Adrenal gland (tissue), 5 donors: ENCODE measurements at regions not wholly inside any gene's neighbourhood (a gene's known extent, or its start where the extent isn't known, plus 50 kb on each side); places are given as distances from the start of the nearest gene placed in this dataset.

Source experiments
- POLR2A ChIP-seq, 2 donors: fragments of 450-650 bp; IDR thresholded peaks; one replicate each; pipeline ENCODE4 v1.6.1; 2017; ENCODE audit warnings: antibody characterized with exemption in 2 of 2, mild to moderate bottlenecking in 2 of 2, moderate library complexity in 1 of 2
- TF ChIP-seq, protein P1 (sequence below), 6 experiments: fragments of 450-650 bp in 4 of 6; fragments of 200-600 bp in 2 of 6; sonication (generic) in 1 of 6; IDR thresholded peaks; 1 replicate in 5 of 6; 2 replicates in 1 of 6; pipeline versions ENCODE4 v1.5.1 to v1.8.0; 2016 to 2021; ENCODE audit warnings: antibody characterized with exemption in 6 of 6, mild to moderate bottlenecking in 2 of 6, moderate library complexity in 1 of 6
- donor health status: DM: no; HTN: no; CAD: no.

DNA sequence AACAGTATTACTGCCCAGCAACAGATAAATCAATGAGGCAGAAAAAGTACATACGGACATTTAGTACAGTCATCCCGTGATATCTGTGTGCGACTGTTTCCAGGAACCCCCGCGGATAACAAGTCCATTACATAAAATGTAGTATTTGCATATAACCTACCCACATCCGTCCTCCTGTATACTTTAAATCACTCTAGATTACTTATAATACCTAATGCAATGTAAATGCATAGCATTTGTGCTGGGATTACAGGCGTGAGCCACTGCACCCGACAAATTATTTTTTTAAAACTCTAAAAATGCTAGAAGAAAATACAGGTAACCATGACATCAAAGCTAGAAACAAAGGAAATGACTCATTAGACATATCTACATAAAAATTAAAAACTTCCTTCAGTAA lies 91.6 kb downstream of the FAM161A start:
- TF ChIP-seq, protein P1, sequence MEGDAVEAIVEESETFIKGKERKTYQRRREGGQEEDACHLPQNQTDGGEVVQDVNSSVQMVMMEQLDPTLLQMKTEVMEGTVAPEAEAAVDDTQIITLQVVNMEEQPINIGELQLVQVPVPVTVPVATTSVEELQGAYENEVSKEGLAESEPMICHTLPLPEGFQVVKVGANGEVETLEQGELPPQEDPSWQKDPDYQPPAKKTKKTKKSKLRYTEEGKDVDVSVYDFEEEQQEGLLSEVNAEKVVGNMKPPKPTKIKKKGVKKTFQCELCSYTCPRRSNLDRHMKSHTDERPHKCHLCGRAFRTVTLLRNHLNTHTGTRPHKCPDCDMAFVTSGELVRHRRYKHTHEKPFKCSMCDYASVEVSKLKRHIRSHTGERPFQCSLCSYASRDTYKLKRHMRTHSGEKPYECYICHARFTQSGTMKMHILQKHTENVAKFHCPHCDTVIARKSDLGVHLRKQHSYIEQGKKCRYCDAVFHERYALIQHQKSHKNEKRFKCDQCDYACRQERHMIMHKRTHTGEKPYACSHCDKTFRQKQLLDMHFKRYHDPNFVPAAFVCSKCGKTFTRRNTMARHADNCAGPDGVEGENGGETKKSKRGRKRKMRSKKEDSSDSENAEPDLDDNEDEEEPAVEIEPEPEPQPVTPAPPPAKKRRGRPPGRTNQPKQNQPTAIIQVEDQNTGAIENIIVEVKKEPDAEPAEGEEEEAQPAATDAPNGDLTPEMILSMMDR (IDR thresholded peaks at IDR 0.05), result no peak
- no peak for TF ChIP-seq POLR2A (IDR thresholded peaks at IDR 0.05)
